ENCODE measurements at regions not wholly inside any gene's neighbourhood (a gene's known extent, or its start where the extent isn't known, plus 50 kb on each side); places are given as distances from the start of the nearest gene placed in this dataset.

GRCh38 chr20:50335105-50335504 lies 144.5 kb downstream of the CEBPB start:
- no peak for TF ChIP-seq CTCF (IDR thresholded peaks at IDR 0.05)
- no peak for TF ChIP-seq POLR2A (IDR thresholded peaks at IDR 0.05)
